ENCODE measurements at regions not wholly inside any gene's neighbourhood (a gene's known extent, or its start where the extent isn't known, plus 50 kb on each side); places are given as distances from the start of the nearest gene placed in this dataset.
A peak's percentile ranks its signal among the peaks of the same experiment; 100 is the strongest.

GRCh38 chr17:79392598-79392997 lies 218.3 kb downstream of the RBFOX3 start:
- no peak for DNase-seq
- intact Hi-C loops (cut with DNase I) = loop anchor here (5.0 to 10.0 kb wide), 2 partner anchors 305 to 312 kb away; no protein-coding TSS in a partner anchor
- no peak for ATAC-seq
- Histone ChIP-seq H3K4me3 (no peak overlapping the region), H3K9me3 (no peaks in the 10 kb centered on the region), H3K4me1 (no peaks in the 10 kb centered on the region), H3K36me3 (replicated peaks in 1 of 2; ENCODE audit: insufficient read depth in 1 of 2, low read depth in 2 of 2) (no peaks in the 10 kb centered on the region), H3K27ac (no peak overlapping the region), H3K27me3 (peaks cover 0 to 12% of the 10 kb centered on the region in 2 donors)
- 67 to 69% methylated on average over 5 of the region's 5 CpGs for WGBS, 2 donors
- TF ChIP-seq, protein P1, sequence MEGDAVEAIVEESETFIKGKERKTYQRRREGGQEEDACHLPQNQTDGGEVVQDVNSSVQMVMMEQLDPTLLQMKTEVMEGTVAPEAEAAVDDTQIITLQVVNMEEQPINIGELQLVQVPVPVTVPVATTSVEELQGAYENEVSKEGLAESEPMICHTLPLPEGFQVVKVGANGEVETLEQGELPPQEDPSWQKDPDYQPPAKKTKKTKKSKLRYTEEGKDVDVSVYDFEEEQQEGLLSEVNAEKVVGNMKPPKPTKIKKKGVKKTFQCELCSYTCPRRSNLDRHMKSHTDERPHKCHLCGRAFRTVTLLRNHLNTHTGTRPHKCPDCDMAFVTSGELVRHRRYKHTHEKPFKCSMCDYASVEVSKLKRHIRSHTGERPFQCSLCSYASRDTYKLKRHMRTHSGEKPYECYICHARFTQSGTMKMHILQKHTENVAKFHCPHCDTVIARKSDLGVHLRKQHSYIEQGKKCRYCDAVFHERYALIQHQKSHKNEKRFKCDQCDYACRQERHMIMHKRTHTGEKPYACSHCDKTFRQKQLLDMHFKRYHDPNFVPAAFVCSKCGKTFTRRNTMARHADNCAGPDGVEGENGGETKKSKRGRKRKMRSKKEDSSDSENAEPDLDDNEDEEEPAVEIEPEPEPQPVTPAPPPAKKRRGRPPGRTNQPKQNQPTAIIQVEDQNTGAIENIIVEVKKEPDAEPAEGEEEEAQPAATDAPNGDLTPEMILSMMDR (IDR thresholded peaks at IDR 0.05) = no peak
- TF ChIP-seq POLR2A (IDR thresholded peaks at IDR 0.05) = no peak

DNA sequence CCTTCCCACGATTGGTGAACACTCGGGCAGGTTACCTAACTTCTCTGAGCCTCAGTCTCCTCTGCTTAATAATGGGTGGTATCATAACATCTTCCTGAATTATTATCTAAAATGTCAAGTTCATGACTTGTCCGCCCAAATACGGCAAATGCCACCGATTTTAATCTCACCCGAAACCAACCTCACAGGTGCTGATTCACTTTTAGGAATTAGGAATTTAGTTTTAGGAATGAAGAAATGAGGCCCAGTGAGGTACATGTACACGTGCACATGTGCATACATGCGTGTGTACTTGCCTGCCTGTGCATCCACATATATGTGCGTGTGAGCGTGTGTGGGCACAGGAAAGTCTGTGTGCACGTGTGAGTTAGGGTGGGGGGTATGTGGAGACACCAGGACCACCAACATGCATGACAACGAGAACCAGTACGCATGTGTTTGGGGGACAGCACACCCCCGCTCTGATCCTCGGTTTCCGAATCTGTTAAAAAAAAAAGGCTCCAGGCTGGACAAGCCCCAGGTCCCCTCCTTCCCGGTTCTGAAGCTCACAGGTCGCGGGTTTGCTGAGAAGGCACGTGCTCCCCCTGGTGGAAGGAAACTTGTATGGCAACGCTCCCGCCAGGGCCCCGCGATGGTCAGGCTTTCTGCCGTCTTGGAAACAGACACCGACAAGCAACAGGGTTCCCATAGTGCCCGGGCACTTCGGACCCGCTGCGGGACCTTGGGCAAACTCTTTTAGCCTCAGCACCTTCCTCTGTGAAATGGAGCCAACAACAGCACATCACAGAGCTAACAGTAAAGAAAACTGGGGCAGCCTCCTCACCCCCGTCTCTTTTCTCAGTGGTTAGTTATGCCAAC lies 219.2 kb downstream of the RBFOX3 start:
- intact Hi-C loops (cut with DNase I) = loop anchor here (5.0 to 10.0 kb wide), 2 partner anchors 304 to 313 kb away; no protein-coding TSS in a partner anchor
- peaks cover 0 to 12% of the 10 kb centered on the region in 2 donors for H3K27me3 ChIP-seq
- 17 to 22% methylated on average over 24 to 31 of the region's 31 CpGs for WGBS, 2 donors

GRCh38 chr17:79389896-79390295 lies 221.0 kb downstream of the RBFOX3 start:
- WGBS, 2 donors = 81% methylated on average over 19 of the region's 19 CpGs; no CpG with 5 or more reads in 1 of the 2 donors
- TF ChIP-seq, protein P1 (IDR thresholded peaks at IDR 0.05) = no peak
- no peak for TF ChIP-seq POLR2A (IDR thresholded peaks at IDR 0.05)
- intact Hi-C loops (cut with DNase I) = loop anchor here (5.0 to 10.0 kb wide), 3 partner anchors 203 to 315 kb away; no protein-coding TSS in a partner anchor
- H3K36me3 ChIP-seq (replicated peaks in 1 of 2; ENCODE audit: insufficient read depth in 1 of 2, low read depth in 2 of 2) = no peaks in the 10 kb centered on the region
- DNase-seq (no peak), ATAC-seq (no peak)
- H3K27ac ChIP-seq = no peak overlapping the region
- no peaks in the 10 kb centered on the region for H3K4me1 ChIP-seq
- H3K4me3 ChIP-seq = no peak overlapping the region
- no peaks in the 10 kb centered on the region for H3K9me3 ChIP-seq
- H3K27me3 ChIP-seq = peaks cover 0 to 3% of the 10 kb centered on the region in 2 donors

More for the DNA sequence above, 219.2 kb downstream of the RBFOX3 start:
- Histone ChIP-seq H3K9me3 (no peaks in the 10 kb centered on the region), H3K4me1 (no peaks in the 10 kb centered on the region), H3K36me3 (replicated peaks in 1 of 2; ENCODE audit: insufficient read depth in 1 of 2, low read depth in 2 of 2) (no peaks in the 10 kb centered on the region), H3K4me3 (no peak overlapping the region), H3K27ac (no peak overlapping the region)
- ATAC-seq (peak; percentile 63), DNase-seq (peak; percentile 75 to 79 (median 78))
- TF ChIP-seq, protein P1 (IDR thresholded peaks at IDR 0.05) = peak; percentile 70 to 94 (median 84)
- TF ChIP-seq POLR2A (IDR thresholded peaks at IDR 0.05) = no peak

GRCh38 chr17:79388556-79389295 lies 222.1 kb downstream of the RBFOX3 start:
- H3K9me3 ChIP-seq = no peaks in the 10 kb centered on the region
- no peak overlapping the region for H3K4me3 ChIP-seq
- DNase-seq (peak; percentile 70 to 79 (median 71)), ATAC-seq (peak; percentile 75)
- H3K27ac ChIP-seq = no peak overlapping the region
- no peaks in the 10 kb centered on the region for H3K4me1 ChIP-seq
- TF ChIP-seq, protein P1 (IDR thresholded peaks at IDR 0.05) = peak; percentile 61 to 76 (median 63)
- no peak for TF ChIP-seq POLR2A (IDR thresholded peaks at IDR 0.05)
- intact Hi-C loops (cut with DNase I) = loop anchor here (5.0 kb wide), 1 partner anchor 201 kb away; no protein-coding TSS in a partner anchor
- WGBS, 2 donors = 39 to 61% methylated on average over 19 to 28 of the region's 28 CpGs
- H3K36me3 ChIP-seq (replicated peaks in 1 of 2; ENCODE audit: insufficient read depth in 1 of 2, low read depth in 2 of 2) = no peaks in the 10 kb centered on the region
- peaks cover 0 to 3% of the 10 kb centered on the region in 2 donors for H3K27me3 ChIP-seq

All from body of pancreas (tissue), 4 donors.